Loucy (cell line): ENCODE measurements at regions not wholly inside any gene's neighbourhood (a gene's known extent, or its start where the extent isn't known, plus 50 kb on each side); places are given as distances from the start of the nearest gene placed in this dataset.

ENCODE experiments used
- H2AFZ ChIP-seq: fragments of 200-600 bp; sonication (generic); 2 replicates; pipeline ENCODE4 v1.6.0; 2016; ENCODE audit warnings: antibody characterized with exemption, mild to moderate bottlenecking, low read length, moderate library complexity
- H3F3A ChIP-seq: fragments of 200-600 bp; 2 replicates; pipeline ENCODE4 v1.6.0; 2016; ENCODE audit warnings: antibody characterized with exemption, low read depth, mild to moderate bottlenecking
- H3K27me3 ChIP-seq: fragments of 200-600 bp; sonication (generic); 2 replicates; pipeline ENCODE4 v1.6.1; 2014; ENCODE audit warnings: low read length, mild to moderate bottlenecking; ENCODE audit not compliant: insufficient read depth, poor library complexity, severe bottlenecking
- H3K36me3 ChIP-seq: fragments of 200-600 bp; sonication (generic); 2 replicates; pipeline ENCODE4 v1.6.1; 2016; ENCODE audit warnings: low read length; ENCODE audit not compliant: insufficient read depth
- H3K4me1 ChIP-seq: fragments of 200-600 bp; sonication (generic); 2 replicates; pipeline ENCODE4 v1.5.1; 2014; ENCODE audit warnings: low read length, mild to moderate bottlenecking; ENCODE audit not compliant: insufficient read depth, poor library complexity, severe bottlenecking
- H3K4me2 ChIP-seq: fragments of 200-600 bp; sonication (generic); 2 replicates; pipeline ENCODE4 v1.6.0; 2014; ENCODE audit warnings: antibody characterized with exemption, low read length, low read depth, mild to moderate bottlenecking; ENCODE audit not compliant: poor library complexity, severe bottlenecking
- H3K4me3 ChIP-seq: fragments of 200-600 bp; sonication (generic); 2 replicates; pipeline ENCODE4 v1.5.1; 2014; ENCODE audit warnings: low read length, mild to moderate bottlenecking, mixed read lengths; ENCODE audit not compliant: poor library complexity, severe bottlenecking
- H3K79me2 ChIP-seq: fragments of 200-600 bp; sonication (generic); 2 replicates; pipeline ENCODE4 v1.6.1; 2014; ENCODE audit warnings: low read length; ENCODE audit not compliant: insufficient read depth
- H3K9ac ChIP-seq: fragments of 200-600 bp; sonication (generic); 2 replicates; pipeline ENCODE4 v1.6.0; 2014; ENCODE audit warnings: mild to moderate bottlenecking, low read depth, low read length, moderate library complexity; ENCODE audit not compliant: poor library complexity, severe bottlenecking
- H3K9me2 ChIP-seq: fragments of 200-600 bp; sonication (generic); replicated peaks from 2 replicates; pipeline ENCODE4 v1.6.1; 2016; ENCODE audit warnings: low read depth, low read length, mixed read lengths
- H3K9me3 ChIP-seq: fragments of 200-600 bp; sonication (generic); 2 replicates; pipeline ENCODE4 v1.6.1; 2014; ENCODE audit warnings: mild to moderate bottlenecking, antibody characterized with exemption, low read length, low read depth; ENCODE audit not compliant: insufficient read depth
- H4K20me1 ChIP-seq: fragments of 200-600 bp; sonication (generic); 2 replicates; pipeline ENCODE4 v1.6.0; 2014; ENCODE audit warnings: antibody characterized with exemption, low read length, mild to moderate bottlenecking; ENCODE audit not compliant: insufficient read depth, poor library complexity, severe bottlenecking
- CTCF ChIP-seq: fragments of 200-600 bp; sonication (generic); conservative IDR thresholded peaks from 2 replicates; pipeline ENCODE4 v1.5.1; 2014; ENCODE audit warnings: mild to moderate bottlenecking, antibody characterized with exemption, low read length
- EZH2phosphoT487 ChIP-seq: fragments of 200-600 bp; IDR thresholded peaks from 2 replicates; pipeline ENCODE4 v1.6.1; 2018; ENCODE audit warnings: antibody characterized with exemption, mild to moderate bottlenecking, moderate library complexity, borderline replicate concordance

GRCh38 chr2:67237288-67237687 is 159.8 kb upstream of the ETAA1 start:
- TF ChIP-seq CTCF = no peak
- no peak for TF ChIP-seq EZH2phosphoT487
- H3K4me2 ChIP-seq = no peak overlapping the region

GRCh38 chr2:67240507-67240906 is 156.6 kb upstream of the ETAA1 start:
- Histone ChIP-seq H3K4me2 (no peak overlapping the region), H3K79me2 (no peaks in the 10 kb centered on the region), H2AFZ (no peak overlapping the region), H3K9me3 (no peaks in the 10 kb centered on the region), H3K4me3 (no peak overlapping the region), H3K27me3 (no peaks in the 10 kb centered on the region), H3K4me1 (no peaks in the 10 kb centered on the region), H3K36me3 (no peaks in the 10 kb centered on the region), H3K9me2 (no peaks in the 10 kb centered on the region), H4K20me1 (no peaks in the 10 kb centered on the region), H3K9ac (no peak overlapping the region), H3F3A (no peaks in the 10 kb centered on the region)
- no peak for TF ChIP-seq CTCF
- no peak for TF ChIP-seq EZH2phosphoT487

More at GRCh38 chr2:67237288-67237687, 159.8 kb upstream of the ETAA1 start:
- no peaks in the 10 kb centered on the region for H3K27me3 ChIP-seq
- H4K20me1 ChIP-seq = no peaks in the 10 kb centered on the region
- H3K36me3 ChIP-seq = no peaks in the 10 kb centered on the region
- H3K4me3 ChIP-seq = no peak overlapping the region
- no peak overlapping the region for H3K9ac ChIP-seq
- H2AFZ ChIP-seq = no peak overlapping the region
- H3K9me3 ChIP-seq = no peaks in the 10 kb centered on the region
- no peaks in the 10 kb centered on the region for H3F3A ChIP-seq
- no peaks in the 10 kb centered on the region for H3K9me2 ChIP-seq
- no peaks in the 10 kb centered on the region for H3K4me1 ChIP-seq
- no peaks in the 10 kb centered on the region for H3K79me2 ChIP-seq

- H3K36me3 ChIP-seq = no peaks in the 10 kb centered on the region
- no peaks in the 10 kb centered on the region for H3K9me3 ChIP-seq
- no peaks in the 10 kb centered on the region for H4K20me1 ChIP-seq
- H3K4me2 ChIP-seq = no peak overlapping the region
- no peaks in the 10 kb centered on the region for H3K79me2 ChIP-seq
- H3K9ac ChIP-seq = no peak overlapping the region
- H3K4me3 ChIP-seq = no peak overlapping the region
- H3K27me3 ChIP-seq = no peaks in the 10 kb centered on the region
- no peaks in the 10 kb centered on the region for H3F3A ChIP-seq
- H3K4me1 ChIP-seq = no peaks in the 10 kb centered on the region
- no peak overlapping the region for H2AFZ ChIP-seq
- TF ChIP-seq CTCF = no peak
- TF ChIP-seq EZH2phosphoT487 = no peak
- no peaks in the 10 kb centered on the region for H3K9me2 ChIP-seq
Observed at GRCh38 chr2:67241453-67241852, 155.7 kb upstream of the ETAA1 start.
